ENCODE measurements at regions not wholly inside any gene's neighbourhood (a gene's known extent, or its start where the extent isn't known, plus 50 kb on each side); places are given as distances from the start of the nearest gene placed in this dataset.

DNA sequence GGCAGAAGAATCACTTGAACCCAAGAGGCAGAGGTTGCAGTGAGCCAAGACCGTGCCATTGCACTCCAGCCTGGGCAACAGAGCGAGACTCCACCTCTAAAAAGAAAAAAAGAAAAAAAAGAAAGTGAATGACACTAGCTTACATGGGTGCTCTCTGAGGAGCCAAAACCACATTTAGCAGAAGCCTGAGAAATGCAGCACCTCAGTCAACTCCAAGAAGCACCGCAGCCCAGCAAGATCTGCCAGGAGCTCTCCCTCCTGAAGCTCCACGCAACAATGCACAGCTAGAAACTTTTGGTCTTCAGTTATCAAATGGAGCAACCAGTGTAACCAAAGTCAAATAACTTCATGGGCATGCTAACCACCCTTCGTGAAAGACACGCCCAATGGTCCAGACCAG, 229.1 kb downstream of the SETD4 start:
- peaks cover 3% of the 10 kb centered on the region; the same call in 1 of the 2 replicates for H3K27me3 Mint-ChIP-seq (ENCODE audit: low read depth)
- H3K4me2 ChIP-seq (ENCODE audit: insufficient read depth, insufficient read length, low read length): no peak overlapping the region
- H3K4ac ChIP-seq (ENCODE audit: low read depth, low read length): no peak overlapping the region
- no peak overlapping the region for H3K27ac Mint-ChIP-seq
- no peak overlapping the region for H3K23ac ChIP-seq (ENCODE audit: insufficient read length, low read depth, low read length)
- H4K20me1 ChIP-seq (ENCODE audit: control insufficient read depth, insufficient read depth, insufficient read length): no peaks in the 10 kb centered on the region
- H2BK12ac ChIP-seq (ENCODE audit: insufficient read length, low read depth, low read length): no peak overlapping the region
- H2BK5ac ChIP-seq (ENCODE audit: insufficient read length, low read length): no peak overlapping the region
- no peak overlapping the region for H4K5ac ChIP-seq (ENCODE audit: insufficient read length, low read depth, low read length)
- H2AK5ac ChIP-seq (ENCODE audit: insufficient read length, low read length): no peak overlapping the region
- no peak overlapping the region for H2BK15ac ChIP-seq (ENCODE audit: low read depth, low read length)
- no peaks in the 10 kb centered on the region for H3K79me1 ChIP-seq (ENCODE audit: insufficient read depth, low read depth, low read length, poor library complexity, severe bottlenecking)
- no peaks in the 10 kb centered on the region for H3K9me3 Mint-ChIP-seq
- H3K4me3 Mint-ChIP-seq: no peak overlapping the region
- H3K4me1 ChIP-seq (ENCODE audit: insufficient read depth, low read length): no peaks in the 10 kb centered on the region; the same call in 1 of the 2 replicates
- H4K91ac ChIP-seq (ENCODE audit: insufficient read length, low read depth, low read length): no peak overlapping the region
- DNase-seq: no peak
- no peak overlapping the region for H2AFZ ChIP-seq (ENCODE audit: low read length)
- no peak overlapping the region for H3K14ac ChIP-seq (ENCODE audit: insufficient read depth, low read length)
- no peaks in the 10 kb centered on the region for H3K36me3 Mint-ChIP-seq (ENCODE audit: insufficient read depth in 1 of 3, low read depth in 3 of 3)
- H3K4me1 Mint-ChIP-seq: peaks cover 8 to 13% of the 10 kb centered on the region in 2 experiments
- no peaks in the 10 kb centered on the region for H3K23me2 ChIP-seq (ENCODE audit: insufficient read length, low read depth, low read length, poor library complexity, severe bottlenecking)
- no peaks in the 10 kb centered on the region for H3K27me3 ChIP-seq (ENCODE audit: insufficient read depth, low read length)
- no peaks in the 10 kb centered on the region for H3K9me3 ChIP-seq (ENCODE audit: control insufficient read depth, low read depth, low read length)
- no peak overlapping the region for H3K9ac ChIP-seq (ENCODE audit: extremely low read depth, insufficient read length, low read length)
- no peak overlapping the region for H3T11ph ChIP-seq (ENCODE audit: low read length)
- no peaks in the 10 kb centered on the region for H3K79me2 ChIP-seq (ENCODE audit: insufficient read depth, low read length)
- H3K27ac ChIP-seq (ENCODE audit: insufficient read length, low read depth, low read length): no peak overlapping the region
- no peak overlapping the region for H3K18ac ChIP-seq (ENCODE audit: insufficient read length, low read depth, low read length)
- TF ChIP-seq CTCF (conservative IDR thresholded peaks at IDR 0.05): no peak
- WGBS (ENCODE audit: extremely low coverage, insufficient read length, low lambda C conversion rate): no CpG with 5 or more reads among the region's 6 CpGs
- no peak overlapping the region for H3K56ac ChIP-seq (ENCODE audit: insufficient read length, low read depth, low read length)
- no peak overlapping the region for H2BK20ac ChIP-seq (ENCODE audit: low read depth, low read length, poor library complexity, severe bottlenecking)
- no peak overlapping the region for H4K8ac ChIP-seq (replicated peaks; ENCODE audit: insufficient read length, low read depth, low read length)
- no peak overlapping the region for H2BK120ac ChIP-seq (ENCODE audit: low read depth, low read length, poor library complexity, severe bottlenecking)

Data from H9 (cell line).